Hematopoietic multipotent progenitor cell treated with erythropoietin and hydrocortisone succinate and interleukin-3 and kit ligand, for 15 days (in vitro differentiated cells): ENCODE measurements at regions not wholly inside any gene's neighbourhood (a gene's known extent, or its start where the extent isn't known, plus 50 kb on each side); places are given as distances from the start of the nearest gene placed in this dataset.

Experiments
- DNase-seq: peaks from one replicate; pipeline ENCODE4 v3.0.0-alpha.2; 2015; ENCODE audit warnings: low spot score

GRCh38 chr2:150903055-150903454, 358.6 kb downstream of the RBM43 start:
- DNase-seq, result no peak

- DNase-seq, result no peak
These were observed 360.8 kb downstream of the RBM43 start for GRCh38 chr2:150900913-150901312.

GRCh38 chr2:150895968-150896367, 365.7 kb downstream of the RBM43 start:
- no peak for DNase-seq

- DNase-seq, result no peak
These were observed 372.5 kb downstream of the RBM43 start for GRCh38 chr2:150889141-150889540.

GRCh38 chr2:150888337-150888736, 373.3 kb downstream of the RBM43 start:
- no peak for DNase-seq

- DNase-seq, result no peak
These were observed 373.7 kb downstream of the RBM43 start for GRCh38 chr2:150887926-150888325.

GRCh38 chr2:150885774-150886386, 375.8 kb downstream of the RBM43 start:
- no peak for DNase-seq

GRCh38 chr2:150885236-150885635, 376.4 kb downstream of the RBM43 start:
- DNase-seq, result no peak

- no peak for DNase-seq
These were observed 378.1 kb downstream of the RBM43 start for GRCh38 chr2:150883613-150883895.

- no peak for DNase-seq
These were observed 378.7 kb downstream of the RBM43 start for GRCh38 chr2:150882751-150883612.

- no peak for DNase-seq
These were observed 380.7 kb downstream of the RBM43 start for GRCh38 chr2:150880986-150881385.

GRCh38 chr2:150878356-150878755, 383.3 kb downstream of the RBM43 start:
- DNase-seq, result no peak

GRCh38 chr2:150876251-150876950, 385.3 kb downstream of the RBM43 start:
- no peak for DNase-seq

GRCh38 chr2:150873396-150873772, 385.9 kb upstream of the RND3 start:
- DNase-seq, result no peak

- no peak for DNase-seq
These were observed 385.4 kb upstream of the RND3 start for GRCh38 chr2:150872756-150873395.

- no peak for DNase-seq
These were observed 379.0 kb upstream of the RND3 start for GRCh38 chr2:150866431-150866830.

GRCh38 chr2:150863691-150864090, 376.2 kb upstream of the RND3 start:
- DNase-seq, result no peak

GRCh38 chr2:150860301-150860700, 372.8 kb upstream of the RND3 start:
- no peak for DNase-seq

- DNase-seq, result no peak
These were observed 372.4 kb upstream of the RND3 start for GRCh38 chr2:150859877-150860276.

- no peak for DNase-seq
These were observed 371.7 kb upstream of the RND3 start for GRCh38 chr2:150859162-150859561.

- DNase-seq, result no peak
These were observed 370.9 kb upstream of the RND3 start for GRCh38 chr2:150858382-150858781.

- no peak for DNase-seq
These were observed 369.3 kb upstream of the RND3 start for GRCh38 chr2:150856596-150857281.
